ENCODE measurements at regions not wholly inside any gene's neighbourhood (a gene's known extent, or its start where the extent isn't known, plus 50 kb on each side); places are given as distances from the start of the nearest gene placed in this dataset.
A peak's percentile ranks its signal among the peaks of the same experiment; 100 is the strongest.

- Histone ChIP-seq H2AFZ (ENCODE audit: low read length) (no peak overlapping the region), H3K23me2 (ENCODE audit: low read depth, low read length) (no peaks in the 10 kb centered on the region), H2AK5ac (ENCODE audit: low read depth, low read length) (no peak overlapping the region), H4K20me1 (replicated peaks in 1 of 2; ENCODE audit: control insufficient read depth in 1 of 2, insufficient read depth in 2 of 2, low read length in 2 of 2) (no peaks in the 10 kb centered on the region), H4K91ac (replicated peaks; ENCODE audit: insufficient read length, low read length) (no peak overlapping the region), H3K9ac (replicated peaks in 1 of 4; ENCODE audit: extremely low read depth in 1 of 4, low read depth in 3 of 4, low read length in 3 of 4) (no peak overlapping the region), H3K4ac (replicated peaks; ENCODE audit: insufficient read length, low read depth, low read length) (no peak overlapping the region), H2BK12ac (ENCODE audit: low read depth, low read length) (no peak overlapping the region), H3K27ac (ENCODE audit: low read depth, low read length) (no peak overlapping the region), H2BK5ac (ENCODE audit: low read depth, low read length) (no peak overlapping the region), H2BK120ac (replicated peaks; ENCODE audit: low read depth, low read length) (no peak overlapping the region), H3K18ac (ENCODE audit: extremely low read depth, low read length) (peak overlapping the region; percentile 27; the same call in 1 of the 2 replicates), H4K5ac (ENCODE audit: insufficient read length, low read depth, low read length) (no peak overlapping the region), H3K56ac (replicated peaks; ENCODE audit: insufficient read length, low read depth, low read length) (no peak overlapping the region), H3K36me3 (ENCODE audit: control insufficient read depth in 2 of 4, insufficient read depth in 4 of 4, low read length in 3 of 4) (no peaks in the 10 kb centered on the region), H3K79me2 (ENCODE audit: control insufficient read depth in 1 of 2, insufficient read depth in 2 of 2, low read length in 2 of 2) (no peaks in the 10 kb centered on the region), H3K4me3 (ENCODE audit: extremely low read depth in 1 of 4, insufficient read depth in 2 of 4, low read depth in 3 of 4, low read length in 4 of 4) (no peak overlapping the region), H3K14ac (ENCODE audit: insufficient read length) (no peak overlapping the region), H2BK20ac (ENCODE audit: low read length) (no peak overlapping the region), H3K23ac (ENCODE audit: insufficient read length) (no peak overlapping the region), H3K4me2 (ENCODE audit: insufficient read depth in 1 of 2, low read depth in 2 of 2, low read length in 2 of 2) (no peak overlapping the region), H3K79me1 (ENCODE audit: low read depth, low read length) (no peaks in the 10 kb centered on the region), H3K9me3 (ENCODE audit: insufficient read depth in 2 of 2, low read depth in 1 of 2, low read length in 1 of 2) (no peaks in the 10 kb centered on the region), H4K8ac (ENCODE audit: extremely low read depth, insufficient read depth, low read length) (no peak overlapping the region), H2BK15ac (ENCODE audit: low read length) (no peak overlapping the region), H3K27me3 (replicated peaks in 1 of 4; ENCODE audit: control insufficient read depth in 3 of 4, extremely low read depth in 1 of 4, insufficient read depth in 3 of 4, low read length in 3 of 4) (no peaks in the 10 kb centered on the region), H3K4me1 (replicated peaks in 1 of 4; ENCODE audit: control insufficient read depth in 3 of 4, insufficient read depth in 4 of 4, low read length in 3 of 4) (no peaks in the 10 kb centered on the region; a peak in 1 of 7 replicates)
- ChIA-PET CTCF (ENCODE audit: partially characterized antibody) (no interaction called here), POLR2A (ENCODE audit: partially characterized antibody) (no interaction called here)
- 88% methylated on average over 6 of the region's 6 CpGs; no CpG with 5 or more reads in 1 of the 2 experiments for WGBS, 2 experiments (ENCODE audit: extremely low coverage in 1 of 2, insufficient coverage in 1 of 2, insufficient read length in 1 of 2, insufficient replicate concordance in 2 of 2, low coverage in 1 of 2, low lambda C conversion rate in 2 of 2, missing lambda C conversion rate in 1 of 2)
- DNase-seq (ENCODE audit: low read depth in 1 of 2, low spot score in 2 of 2) (no peak), FAIRE-seq (no peak)
- TF ChIP-seq RAD21 (IDR thresholded peaks at IDR 0.05 in 1 of 2, conservative IDR thresholded peaks at IDR 0.05 in 1 of 2; ENCODE audit: low read depth in 2 of 2, low read length in 2 of 2) (peak in 1 of 2 experiments; percentile 9; a peak in 1 of 4 replicates), CEBPB (IDR thresholded peaks at IDR 0.05; ENCODE audit: low read depth, low read length) (no peak)
Measured at GRCh38 chr4:110702326-110702725, 79.4 kb upstream of the PITX2 start.
